EH (cell line): ENCODE measurements at regions not wholly inside any gene's neighbourhood (a gene's known extent, or its start where the extent isn't known, plus 50 kb on each side); places are given as distances from the start of the nearest gene placed in this dataset.
A peak's percentile ranks its signal among the peaks of the same experiment; 100 is the strongest.

Experiments
- DNase-seq: peaks from one replicate; pipeline ENCODE4 v3.0.0-alpha.2; 2015; ENCODE audit warnings: low read depth

GRCh38 chr5:99133921-99134320 lies 205.1 kb upstream of the CHD1 start:
- no peak for DNase-seq

- no peak for DNase-seq
Measured at GRCh38 chr5:99129768-99130501, 201.1 kb upstream of the CHD1 start.

- DNase-seq: peak; percentile 23
Measured at GRCh38 chr5:99122976-99123375, 194.2 kb upstream of the CHD1 start.

- DNase-seq: no peak
Measured at GRCh38 chr5:99119326-99119725, 190.5 kb upstream of the CHD1 start.

GRCh38 chr5:99116526-99116925 lies 187.7 kb upstream of the CHD1 start:
- no peak for DNase-seq

- no peak for DNase-seq
Measured at GRCh38 chr5:99109894-99110293, 181.1 kb upstream of the CHD1 start.

- DNase-seq: no peak
Measured at GRCh38 chr5:99105216-99105615, 176.4 kb upstream of the CHD1 start.

- DNase-seq: peak; percentile 29
Measured at GRCh38 chr5:99104538-99105132, 175.8 kb upstream of the CHD1 start.

- DNase-seq: no peak
Measured at GRCh38 chr5:99102073-99102697, 173.4 kb upstream of the CHD1 start.

GRCh38 chr5:99099691-99100090 lies 170.9 kb upstream of the CHD1 start:
- no peak for DNase-seq

GRCh38 chr5:99089822-99090549 lies 161.2 kb upstream of the CHD1 start:
- DNase-seq: no peak

GRCh38 chr5:99088309-99088708 lies 159.5 kb upstream of the CHD1 start:
- DNase-seq: no peak

GRCh38 chr5:99083197-99083596 lies 154.4 kb upstream of the CHD1 start:
- no peak for DNase-seq

GRCh38 chr5:99081711-99082110 lies 152.9 kb upstream of the CHD1 start:
- no peak for DNase-seq

- DNase-seq: no peak
Measured at GRCh38 chr5:99076723-99077640, 148.2 kb upstream of the CHD1 start.

GRCh38 chr5:99072846-99073245 lies 144.0 kb upstream of the CHD1 start:
- no peak for DNase-seq

- DNase-seq: no peak
Measured at GRCh38 chr5:99070822-99071221, 142.0 kb upstream of the CHD1 start.

- no peak for DNase-seq
Measured at GRCh38 chr5:99070362-99070761, 141.6 kb upstream of the CHD1 start.

GRCh38 chr5:99068944-99069650 lies 140.3 kb upstream of the CHD1 start:
- no peak for DNase-seq

GRCh38 chr5:99063737-99064136 lies 134.9 kb upstream of the CHD1 start:
- DNase-seq: no peak

- DNase-seq: peak; percentile 80
Measured at GRCh38 chr5:99061711-99062110, 132.9 kb upstream of the CHD1 start.
